Loucy (cell line): ENCODE measurements at regions not wholly inside any gene's neighbourhood (a gene's known extent, or its start where the extent isn't known, plus 50 kb on each side); places are given as distances from the start of the nearest gene placed in this dataset.
A peak's percentile ranks its signal among the peaks of the same experiment; 100 is the strongest.

Experiments used
- H2AFZ ChIP-seq: fragments of 200-600 bp; sonication (generic); 2 replicates; pipeline ENCODE4 v1.6.0; 2016; ENCODE audit warnings: antibody characterized with exemption, mild to moderate bottlenecking, low read length, moderate library complexity
- H3F3A ChIP-seq: fragments of 200-600 bp; 2 replicates; pipeline ENCODE4 v1.6.0; 2016; ENCODE audit warnings: antibody characterized with exemption, low read depth, mild to moderate bottlenecking
- H3K27me3 ChIP-seq: fragments of 200-600 bp; sonication (generic); 2 replicates; pipeline ENCODE4 v1.6.1; 2014; ENCODE audit warnings: low read length, mild to moderate bottlenecking; ENCODE audit not compliant: insufficient read depth, poor library complexity, severe bottlenecking
- H3K36me3 ChIP-seq: fragments of 200-600 bp; sonication (generic); 2 replicates; pipeline ENCODE4 v1.6.1; 2016; ENCODE audit warnings: low read length; ENCODE audit not compliant: insufficient read depth
- H3K4me1 ChIP-seq: fragments of 200-600 bp; sonication (generic); 2 replicates; pipeline ENCODE4 v1.5.1; 2014; ENCODE audit warnings: low read length, mild to moderate bottlenecking; ENCODE audit not compliant: insufficient read depth, poor library complexity, severe bottlenecking
- H3K4me2 ChIP-seq: fragments of 200-600 bp; sonication (generic); 2 replicates; pipeline ENCODE4 v1.6.0; 2014; ENCODE audit warnings: antibody characterized with exemption, low read length, low read depth, mild to moderate bottlenecking; ENCODE audit not compliant: poor library complexity, severe bottlenecking
- H3K4me3 ChIP-seq: fragments of 200-600 bp; sonication (generic); 2 replicates; pipeline ENCODE4 v1.5.1; 2014; ENCODE audit warnings: low read length, mild to moderate bottlenecking, mixed read lengths; ENCODE audit not compliant: poor library complexity, severe bottlenecking
- H3K79me2 ChIP-seq: fragments of 200-600 bp; sonication (generic); 2 replicates; pipeline ENCODE4 v1.6.1; 2014; ENCODE audit warnings: low read length; ENCODE audit not compliant: insufficient read depth
- H3K9ac ChIP-seq: fragments of 200-600 bp; sonication (generic); 2 replicates; pipeline ENCODE4 v1.6.0; 2014; ENCODE audit warnings: mild to moderate bottlenecking, low read depth, low read length, moderate library complexity; ENCODE audit not compliant: poor library complexity, severe bottlenecking
- H3K9me2 ChIP-seq: fragments of 200-600 bp; sonication (generic); replicated peaks from 2 replicates; pipeline ENCODE4 v1.6.1; 2016; ENCODE audit warnings: low read depth, low read length, mixed read lengths
- H3K9me3 ChIP-seq: fragments of 200-600 bp; sonication (generic); 2 replicates; pipeline ENCODE4 v1.6.1; 2014; ENCODE audit warnings: mild to moderate bottlenecking, antibody characterized with exemption, low read length, low read depth; ENCODE audit not compliant: insufficient read depth
- H4K20me1 ChIP-seq: fragments of 200-600 bp; sonication (generic); 2 replicates; pipeline ENCODE4 v1.6.0; 2014; ENCODE audit warnings: antibody characterized with exemption, low read length, mild to moderate bottlenecking; ENCODE audit not compliant: insufficient read depth, poor library complexity, severe bottlenecking
- CTCF ChIP-seq: fragments of 200-600 bp; sonication (generic); conservative IDR thresholded peaks from 2 replicates; pipeline ENCODE4 v1.5.1; 2014; ENCODE audit warnings: mild to moderate bottlenecking, antibody characterized with exemption, low read length
- EZH2phosphoT487 ChIP-seq: fragments of 200-600 bp; IDR thresholded peaks from 2 replicates; pipeline ENCODE4 v1.6.1; 2018; ENCODE audit warnings: antibody characterized with exemption, mild to moderate bottlenecking, moderate library complexity, borderline replicate concordance

DNA sequence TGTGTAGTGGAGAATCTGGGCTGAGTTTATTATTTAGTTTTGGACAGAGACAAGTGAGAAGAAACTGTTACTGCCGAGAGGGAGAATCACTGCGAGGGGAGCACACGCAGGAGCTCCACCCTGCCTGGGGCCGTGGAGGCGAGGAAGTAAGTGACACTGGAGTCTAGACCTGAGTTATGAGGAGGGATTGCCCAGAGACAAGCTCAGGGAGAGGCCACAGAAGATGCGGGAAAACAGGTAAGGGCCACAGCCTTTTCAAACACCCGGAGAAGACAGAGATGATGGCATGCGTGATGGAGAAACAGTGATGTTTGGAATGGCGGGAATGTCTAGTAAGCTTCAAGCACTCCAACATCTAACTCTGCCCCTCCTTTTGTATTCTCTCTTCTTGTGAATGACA, 84.1 kb downstream of the TNFSF11 start:
- no peaks in the 10 kb centered on the region for H3K79me2 ChIP-seq
- H3K27me3 ChIP-seq = no peaks in the 10 kb centered on the region
- H4K20me1 ChIP-seq = no peaks in the 10 kb centered on the region
- TF ChIP-seq EZH2phosphoT487 = no peak
- TF ChIP-seq CTCF = no peak
- no peak overlapping the region for H3K9ac ChIP-seq
- H3K9me3 ChIP-seq = no peaks in the 10 kb centered on the region
- H3K4me2 ChIP-seq = no peak overlapping the region
- no peaks in the 10 kb centered on the region for H3K9me2 ChIP-seq
- no peak overlapping the region for H3K4me3 ChIP-seq
- H2AFZ ChIP-seq = no peak overlapping the region
- no peaks in the 10 kb centered on the region for H3F3A ChIP-seq
- no peaks in the 10 kb centered on the region for H3K36me3 ChIP-seq
- H3K4me1 ChIP-seq = peaks cover 11% of the 10 kb centered on the region

DNA sequence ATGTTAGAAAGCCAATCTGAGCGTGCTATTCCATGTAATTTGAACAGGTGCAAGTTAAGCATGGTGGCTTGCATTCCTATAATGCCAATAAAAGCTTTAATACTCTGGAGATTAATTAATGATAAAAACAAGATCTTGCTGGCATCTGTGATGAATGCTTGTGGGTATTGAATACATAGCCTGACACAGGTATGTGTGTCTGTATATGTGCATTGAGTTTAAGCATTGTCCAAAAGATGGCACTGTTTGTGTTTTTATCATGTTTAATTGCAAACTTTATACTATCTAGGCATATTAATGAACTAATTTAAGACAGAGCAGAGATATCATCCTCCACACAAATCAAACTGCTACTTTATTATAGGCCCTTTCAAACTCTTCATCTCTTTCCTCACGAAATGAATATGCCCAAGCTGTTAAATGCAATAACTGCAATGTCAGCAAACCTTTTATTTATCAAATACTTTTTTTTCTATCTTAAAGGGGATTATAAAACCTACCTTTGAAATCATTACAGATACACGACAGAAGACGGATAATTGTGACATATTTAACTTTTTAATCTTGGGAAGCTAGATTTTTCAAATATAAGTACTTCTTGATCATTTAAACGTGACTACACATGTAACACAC, 86.5 kb downstream of the TNFSF11 start:
- peak; percentile 66 for TF ChIP-seq CTCF
- no peak for TF ChIP-seq EZH2phosphoT487
- H2AFZ ChIP-seq = no peak overlapping the region
- no peak overlapping the region for H3K4me3 ChIP-seq
- no peaks in the 10 kb centered on the region for H3K9me2 ChIP-seq
- H3K27me3 ChIP-seq = no peaks in the 10 kb centered on the region
- H3K79me2 ChIP-seq = no peaks in the 10 kb centered on the region
- H3F3A ChIP-seq = no peaks in the 10 kb centered on the region
- H3K4me1 ChIP-seq = no peaks in the 10 kb centered on the region
- H3K9me3 ChIP-seq = no peaks in the 10 kb centered on the region
- H3K9ac ChIP-seq = no peak overlapping the region
- no peak overlapping the region for H3K4me2 ChIP-seq
- no peaks in the 10 kb centered on the region for H3K36me3 ChIP-seq
- H4K20me1 ChIP-seq = no peaks in the 10 kb centered on the region

DNA sequence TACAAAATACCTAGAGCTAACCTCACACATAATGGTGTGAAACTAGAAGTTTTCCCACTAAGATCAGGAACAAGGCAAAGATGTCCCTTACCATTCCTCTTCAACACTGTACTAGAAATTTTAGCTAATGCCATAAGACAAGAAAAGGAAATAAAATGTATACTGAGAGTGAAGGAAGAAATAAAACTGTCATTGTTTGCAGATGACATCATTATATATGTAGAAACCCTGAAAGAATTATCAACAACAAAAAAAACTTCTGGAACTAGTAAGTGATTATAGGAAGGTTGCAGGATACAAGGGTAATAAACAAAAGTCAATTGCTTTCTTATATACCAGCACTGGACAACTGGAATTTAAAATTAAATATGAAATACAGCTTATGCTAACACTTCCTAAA, 93.7 kb downstream of the TNFSF11 start:
- Histone ChIP-seq H3K79me2 (no peaks in the 10 kb centered on the region), H3K9me3 (no peaks in the 10 kb centered on the region), H3K4me2 (no peak overlapping the region), H3F3A (no peaks in the 10 kb centered on the region), H4K20me1 (no peaks in the 10 kb centered on the region), H3K4me3 (no peak overlapping the region), H2AFZ (no peak overlapping the region), H3K36me3 (no peaks in the 10 kb centered on the region), H3K4me1 (no peaks in the 10 kb centered on the region), H3K9me2 (no peaks in the 10 kb centered on the region), H3K27me3 (no peaks in the 10 kb centered on the region), H3K9ac (no peak overlapping the region)
- TF ChIP-seq EZH2phosphoT487 (no peak), CTCF (no peak)
